NCI-H774 (cell line): ENCODE measurements at regions not wholly inside any gene's neighbourhood (a gene's known extent, or its start where the extent isn't known, plus 50 kb on each side); places are given as distances from the start of the nearest gene placed in this dataset.

Experiments used
- DNase-seq: peaks from one replicate; lab custom pipeline; 2025; lab: John Stamatoyannopoulos, UW

DNA sequence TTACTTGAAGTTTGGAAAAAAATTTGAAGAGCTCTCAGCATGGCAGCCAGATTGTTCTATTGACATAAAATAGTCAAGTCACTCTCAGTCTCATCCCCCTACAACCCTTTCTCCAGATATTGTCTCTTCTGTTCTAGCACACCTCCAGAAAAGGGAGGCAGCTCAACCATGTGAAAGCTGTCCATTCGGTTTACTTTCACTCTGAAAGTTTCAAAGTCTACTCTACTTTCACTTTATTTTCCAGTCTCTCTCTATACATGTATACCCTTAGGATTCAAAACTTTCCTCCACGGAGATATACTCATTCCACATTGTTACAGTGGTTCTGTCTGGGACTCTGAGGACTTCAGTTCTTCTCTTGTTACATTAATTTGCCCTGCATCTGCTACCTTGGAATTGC lies 111.0 kb upstream of the STAC start:
- no peak for DNase-seq

- peak; percentile 22 for DNase-seq
Observed at GRCh38 chr3:36282766-36283165, 97.5 kb upstream of the STAC start.

DNA sequence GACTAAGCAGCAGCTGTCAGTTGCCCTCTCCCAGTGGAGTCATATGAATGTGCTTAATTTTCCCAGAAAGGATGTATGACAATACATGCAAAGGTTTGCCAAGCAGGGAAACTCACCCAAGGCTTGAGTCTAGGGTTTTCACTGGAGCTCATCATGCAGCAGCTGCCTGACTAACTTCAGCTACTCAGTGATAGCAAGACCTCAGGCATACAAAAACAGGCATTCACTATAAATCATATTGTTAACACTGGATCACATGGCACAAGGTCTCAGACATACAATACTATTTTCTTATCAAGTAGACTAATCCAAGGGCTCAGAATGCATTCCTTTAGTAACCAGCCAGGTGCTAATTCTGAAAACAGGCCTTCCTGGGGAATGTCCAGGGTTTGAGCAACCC lies 85.0 kb upstream of the STAC start:
- DNase-seq, result no peak

DNA sequence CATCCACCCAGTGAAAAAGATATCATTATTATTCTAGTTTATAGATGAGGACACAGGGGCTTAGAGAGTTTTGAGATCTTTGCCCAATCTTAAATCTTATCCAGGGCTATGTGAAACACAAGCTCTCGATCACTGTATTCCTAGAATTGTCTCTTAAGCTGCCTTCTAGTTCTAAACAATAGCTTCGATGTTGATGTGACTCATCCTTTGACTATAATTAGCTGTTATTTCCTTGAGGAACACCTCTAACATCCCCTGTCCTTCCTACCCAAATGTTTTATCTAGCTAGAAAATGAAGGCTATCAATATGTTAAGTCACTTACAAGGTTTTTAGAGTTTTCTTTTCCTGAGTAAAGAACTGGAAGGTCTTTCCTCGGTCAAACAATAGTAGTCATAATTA lies 83.1 kb upstream of the STAC start:
- DNase-seq, result no peak

DNA sequence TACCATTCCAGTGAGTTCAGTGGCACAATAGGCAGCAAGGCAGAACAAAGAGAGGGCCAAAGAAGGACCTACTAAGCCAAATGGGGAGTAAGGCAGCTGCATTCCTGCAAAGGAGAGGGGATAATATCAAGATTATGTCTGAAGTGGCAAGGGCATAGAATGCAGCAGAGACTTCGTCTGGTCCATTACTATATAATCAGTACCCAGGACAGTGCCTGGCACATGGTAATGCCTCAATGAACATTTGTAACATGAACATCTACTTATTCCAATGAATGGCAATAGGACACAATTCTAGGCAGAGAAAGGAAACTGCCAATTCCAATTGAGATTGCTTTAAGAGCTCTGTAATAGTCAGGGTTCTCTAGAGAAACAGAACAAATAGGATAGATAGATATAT lies 82.1 kb upstream of the STAC start:
- DNase-seq, result no peak

- no peak for DNase-seq
Observed at GRCh38 chr3:36302158-36302509, 78.2 kb upstream of the STAC start.

GRCh38 chr3:36302626-36303025 lies 77.7 kb upstream of the STAC start:
- DNase-seq, result no peak

- no peak for DNase-seq
Observed at GRCh38 chr3:36303286-36303685, 77.0 kb upstream of the STAC start.

DNA sequence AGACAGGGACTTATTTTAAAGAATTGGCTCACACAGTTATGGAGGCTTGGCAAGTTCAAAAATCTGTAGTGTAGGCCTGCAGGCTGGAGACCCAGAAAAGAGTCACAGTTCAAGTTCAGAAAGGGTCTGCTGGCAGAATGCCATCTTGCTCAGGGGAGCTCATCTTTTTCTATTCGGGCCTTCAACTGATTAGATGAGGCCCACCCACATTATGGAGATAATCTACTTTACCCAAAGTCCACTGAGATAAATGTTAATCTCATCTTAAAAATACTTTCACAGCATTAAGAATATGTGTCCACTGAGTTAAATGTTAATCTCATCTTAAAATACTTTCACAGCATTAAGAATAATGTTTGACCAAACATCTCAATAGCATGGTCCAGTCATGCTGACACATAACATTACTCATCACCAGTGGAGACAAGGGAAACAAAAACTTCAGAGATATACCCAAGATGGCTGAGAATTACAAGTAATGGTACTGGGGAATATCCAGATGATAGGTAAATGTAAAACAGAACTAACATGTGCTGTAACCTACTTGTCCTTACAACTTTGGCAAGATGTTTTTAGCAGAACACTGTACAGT lies 74.3 kb upstream of the STAC start:
- DNase-seq, result no peak

GRCh38 chr3:36309092-36309491 lies 71.2 kb upstream of the STAC start:
- DNase-seq, result no peak

- DNase-seq, result no peak
Observed at GRCh38 chr3:36312351-36312750, 68.0 kb upstream of the STAC start.

- DNase-seq, result no peak
Observed at GRCh38 chr3:36317915-36318314, 62.4 kb upstream of the STAC start.

DNA sequence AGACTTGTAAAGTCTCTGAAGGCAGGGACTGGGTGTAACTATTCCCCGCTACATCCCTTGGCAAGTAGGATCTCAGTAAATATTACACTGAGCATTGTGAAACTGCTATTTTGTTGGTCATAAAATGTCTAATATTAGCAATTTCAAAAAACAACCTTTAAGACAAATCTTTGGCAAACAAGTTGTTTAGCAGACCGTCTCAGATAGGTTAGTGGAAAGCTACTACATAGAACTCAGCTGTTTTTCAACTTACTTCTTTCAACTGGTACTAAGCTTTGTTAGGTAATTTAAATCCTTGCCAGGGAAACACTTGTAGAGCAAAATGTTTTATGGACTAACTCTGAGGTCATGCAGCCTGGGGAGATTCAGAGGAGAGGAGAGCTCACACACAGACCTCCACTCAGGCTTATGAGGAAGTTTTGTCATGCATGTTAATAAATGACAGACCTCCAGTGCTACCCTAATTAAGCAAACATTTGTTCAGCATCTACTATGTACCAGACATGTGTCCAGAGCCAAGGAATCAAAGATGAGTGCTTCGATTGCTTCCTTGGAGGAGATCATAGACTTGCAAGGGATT lies 61.6 kb upstream of the STAC start:
- no peak for DNase-seq

- DNase-seq, result no peak
Observed at GRCh38 chr3:36319680-36320079, 60.6 kb upstream of the STAC start.
